ENCODE measurements at regions not wholly inside any gene's neighbourhood (a gene's known extent, or its start where the extent isn't known, plus 50 kb on each side); places are given as distances from the start of the nearest gene placed in this dataset.

DNA sequence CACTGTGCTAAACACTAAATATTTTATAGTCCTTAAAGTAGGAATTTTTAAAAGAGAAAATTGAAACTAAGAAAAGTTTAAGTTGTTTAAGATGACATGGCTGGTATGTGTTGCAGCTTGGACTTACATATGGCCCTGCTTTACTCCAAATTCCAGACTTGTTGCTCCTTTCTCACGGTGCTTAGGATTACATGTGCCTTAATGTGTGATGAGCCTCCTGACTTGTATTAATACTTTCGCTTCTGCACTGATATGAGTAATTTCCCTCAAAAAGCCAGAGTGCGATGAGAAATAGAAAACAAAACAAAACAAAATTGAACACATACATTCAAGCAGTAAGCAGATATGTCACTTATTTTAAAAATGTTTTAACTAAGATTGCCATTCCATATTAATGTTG is 250.2 kb downstream of the VGLL3 start:
- H3K36me3 Mint-ChIP-seq (ENCODE audit: low read depth), result no peaks in the 10 kb centered on the region

DNA sequence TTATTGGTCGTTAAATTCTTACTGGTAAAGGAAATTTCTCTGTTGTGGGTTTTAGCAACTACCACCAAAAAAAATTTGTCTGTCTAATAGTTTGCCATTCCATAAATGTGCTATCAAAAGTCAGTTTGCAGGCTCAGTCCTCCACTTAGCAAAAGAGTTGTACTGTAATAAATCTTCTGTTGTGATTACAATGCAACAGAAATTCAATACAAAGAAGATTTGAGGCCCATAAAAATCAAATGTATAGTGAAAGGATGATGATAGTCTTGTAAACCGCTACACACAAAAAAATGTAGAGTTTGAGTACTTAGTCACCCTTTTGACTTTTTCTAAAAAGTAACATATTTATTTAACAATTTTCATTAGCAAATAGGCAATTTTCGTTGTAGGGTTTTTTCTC is 251.7 kb downstream of the VGLL3 start:
- no peak overlapping the region for H3K27ac Mint-ChIP-seq
- H3K9me3 Mint-ChIP-seq, result no peaks in the 10 kb centered on the region
- H3K4me3 Mint-ChIP-seq, result no peak overlapping the region
- H3K27me3 Mint-ChIP-seq (ENCODE audit: insufficient read depth), result no peaks in the 10 kb centered on the region
- no peaks in the 10 kb centered on the region for H3K4me1 Mint-ChIP-seq (ENCODE audit: low read depth)
- DNase-seq (ENCODE audit: low spot score), result no peak
- intact Hi-C loops (cut with micrococcal nuclease), result no loop called here
- H3K36me3 Mint-ChIP-seq (ENCODE audit: low read depth), result no peaks in the 10 kb centered on the region

More for the DNA sequence above, 250.2 kb downstream of the VGLL3 start:
- intact Hi-C loops (cut with micrococcal nuclease), result no loop called here
- Mint-ChIP-seq H3K27ac (no peak overlapping the region), H3K4me1 (ENCODE audit: low read depth) (no peaks in the 10 kb centered on the region), H3K4me3 (no peak overlapping the region), H3K9me3 (no peaks in the 10 kb centered on the region), H3K27me3 (ENCODE audit: insufficient read depth) (no peaks in the 10 kb centered on the region)
- no peak for DNase-seq (ENCODE audit: low spot score)

DNA sequence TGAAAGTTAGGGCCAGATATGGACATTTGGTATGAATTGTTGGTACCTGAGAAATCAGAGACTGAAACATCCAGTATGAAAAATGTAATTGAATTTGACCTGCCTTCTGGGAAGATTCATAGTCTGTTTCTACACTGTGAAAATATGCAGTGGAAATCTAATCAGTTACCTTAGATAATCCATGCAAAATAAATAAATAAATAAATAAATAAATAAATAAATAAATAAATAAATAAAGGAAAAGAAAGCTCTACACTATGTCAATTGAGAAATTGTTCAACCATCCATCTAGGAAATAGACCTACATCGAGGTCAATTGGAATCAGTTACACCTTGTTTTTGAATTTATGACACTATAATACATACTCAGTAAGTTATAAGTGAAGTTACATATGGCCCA is 252.3 kb downstream of the VGLL3 start:
- DNase-seq (ENCODE audit: low spot score), result no peak
- H3K27ac Mint-ChIP-seq, result no peak overlapping the region
- H3K4me1 Mint-ChIP-seq (ENCODE audit: low read depth), result no peaks in the 10 kb centered on the region
- H3K9me3 Mint-ChIP-seq, result no peaks in the 10 kb centered on the region
- H3K4me3 Mint-ChIP-seq, result no peak overlapping the region
- intact Hi-C loops (cut with micrococcal nuclease), result no loop called here
- no peaks in the 10 kb centered on the region for H3K27me3 Mint-ChIP-seq (ENCODE audit: insufficient read depth)
- no peaks in the 10 kb centered on the region for H3K36me3 Mint-ChIP-seq (ENCODE audit: low read depth)

DNA sequence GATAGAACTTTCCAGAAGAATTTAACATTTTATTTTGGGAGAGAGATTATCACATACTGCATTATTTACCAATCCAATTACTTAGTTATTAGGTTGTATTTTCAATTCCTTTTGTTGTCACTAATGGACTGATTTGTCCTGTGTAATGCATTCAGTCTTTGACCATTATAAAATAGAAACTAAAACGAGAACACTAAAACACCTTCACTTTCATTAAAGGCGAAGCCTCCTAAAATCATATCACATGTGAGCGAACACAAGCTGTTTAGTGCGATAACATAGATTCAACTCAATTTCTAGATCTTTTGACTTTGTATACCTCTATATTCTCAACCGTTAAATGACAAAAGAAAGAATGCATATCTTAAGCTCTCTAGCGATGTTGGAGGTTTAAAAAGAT is 253.4 kb downstream of the VGLL3 start:
- Mint-ChIP-seq H3K4me3 (no peak overlapping the region), H3K9me3 (no peaks in the 10 kb centered on the region), H3K36me3 (ENCODE audit: low read depth) (no peaks in the 10 kb centered on the region), H3K4me1 (ENCODE audit: low read depth) (no peaks in the 10 kb centered on the region), H3K27ac (no peak overlapping the region), H3K27me3 (ENCODE audit: insufficient read depth) (no peaks in the 10 kb centered on the region)
- no peak for DNase-seq (ENCODE audit: low spot score)
- intact Hi-C loops (cut with micrococcal nuclease), result no loop called here

DNA sequence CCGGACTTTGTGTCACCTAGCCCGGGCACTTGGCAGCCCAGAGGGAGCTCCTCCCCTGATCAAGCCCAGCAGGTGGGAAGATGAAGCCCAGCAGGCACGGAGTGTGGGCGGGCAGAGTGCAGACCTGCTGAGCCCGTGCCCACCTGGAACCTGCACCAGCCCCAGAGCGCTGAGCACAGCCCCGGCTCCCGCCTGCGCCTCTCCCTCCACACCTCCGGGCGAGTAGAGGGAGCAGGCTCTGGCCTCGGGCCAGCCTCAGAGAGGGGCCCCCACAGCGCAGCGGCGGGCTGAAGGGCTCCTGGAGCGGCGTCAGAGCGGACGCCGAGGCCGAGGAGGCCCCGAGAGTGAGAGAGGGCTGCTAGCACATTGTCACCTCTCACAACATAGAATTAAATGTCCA is 257.7 kb downstream of the VGLL3 start:
- Mint-ChIP-seq H3K4me1 (ENCODE audit: low read depth) (no peaks in the 10 kb centered on the region), H3K9me3 (no peaks in the 10 kb centered on the region), H3K4me3 (no peak overlapping the region), H3K27ac (no peak overlapping the region), H3K27me3 (ENCODE audit: insufficient read depth) (no peaks in the 10 kb centered on the region), H3K36me3 (ENCODE audit: low read depth) (no peaks in the 10 kb centered on the region)
- intact Hi-C loops (cut with micrococcal nuclease), result no loop called here
- DNase-seq (ENCODE audit: low spot score), result no peak

DNA sequence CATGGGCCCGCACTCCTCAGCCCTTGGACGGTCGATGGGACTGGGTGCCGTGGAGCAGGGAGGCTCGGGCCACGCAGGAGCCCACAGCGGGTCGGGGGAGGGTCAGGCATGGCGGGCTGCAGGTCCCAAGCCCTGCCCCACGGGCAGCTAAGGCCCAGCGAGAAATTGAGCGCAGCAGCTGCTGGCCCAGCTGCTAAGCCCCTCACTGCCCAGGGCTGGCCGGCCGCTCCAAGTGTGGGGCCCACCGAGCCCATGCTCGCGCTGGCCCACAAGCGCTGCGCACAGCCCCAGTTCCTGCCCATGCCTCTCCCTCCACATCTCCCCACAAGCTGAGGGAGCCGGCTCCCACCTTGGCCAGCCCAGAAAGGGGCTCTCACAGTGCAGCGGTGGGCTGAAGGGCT is 259.4 kb downstream of the VGLL3 start:
- Mint-ChIP-seq H3K36me3 (ENCODE audit: low read depth) (no peaks in the 10 kb centered on the region), H3K27ac (no peak overlapping the region), H3K9me3 (no peaks in the 10 kb centered on the region), H3K27me3 (ENCODE audit: insufficient read depth) (no peaks in the 10 kb centered on the region), H3K4me1 (ENCODE audit: low read depth) (no peaks in the 10 kb centered on the region), H3K4me3 (no peak overlapping the region)
- intact Hi-C loops (cut with micrococcal nuclease), result no loop called here
- no peak for DNase-seq (ENCODE audit: low spot score)

DNA sequence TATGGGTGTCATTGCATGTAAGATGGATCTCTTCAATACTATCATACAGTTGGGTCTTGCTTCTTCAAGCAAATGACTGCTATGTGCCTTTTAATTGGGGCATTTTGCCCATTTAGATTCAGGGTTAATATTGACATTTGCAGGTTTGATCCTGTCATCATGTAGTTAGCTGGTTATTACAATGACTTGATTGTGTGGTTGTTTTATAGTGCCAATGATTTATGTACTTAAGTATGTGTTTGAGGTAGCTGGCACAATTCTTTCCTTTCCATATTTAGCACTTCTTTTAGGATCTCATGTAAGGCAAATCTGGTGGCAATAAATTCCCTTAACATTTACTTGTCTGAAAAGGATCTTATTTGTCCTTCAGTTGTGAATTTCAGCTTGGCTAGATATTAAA is 267.5 kb downstream of the VGLL3 start:
- no peaks in the 10 kb centered on the region for H3K27me3 Mint-ChIP-seq (ENCODE audit: insufficient read depth)
- H3K27ac Mint-ChIP-seq, result no peak overlapping the region
- no peak overlapping the region for H3K4me3 Mint-ChIP-seq
- H3K4me1 Mint-ChIP-seq (ENCODE audit: low read depth), result no peaks in the 10 kb centered on the region
- no peaks in the 10 kb centered on the region for H3K36me3 Mint-ChIP-seq (ENCODE audit: low read depth)
- no peaks in the 10 kb centered on the region for H3K9me3 Mint-ChIP-seq
- intact Hi-C loops (cut with micrococcal nuclease), result no loop called here
- DNase-seq (ENCODE audit: low spot score), result no peak

DNA sequence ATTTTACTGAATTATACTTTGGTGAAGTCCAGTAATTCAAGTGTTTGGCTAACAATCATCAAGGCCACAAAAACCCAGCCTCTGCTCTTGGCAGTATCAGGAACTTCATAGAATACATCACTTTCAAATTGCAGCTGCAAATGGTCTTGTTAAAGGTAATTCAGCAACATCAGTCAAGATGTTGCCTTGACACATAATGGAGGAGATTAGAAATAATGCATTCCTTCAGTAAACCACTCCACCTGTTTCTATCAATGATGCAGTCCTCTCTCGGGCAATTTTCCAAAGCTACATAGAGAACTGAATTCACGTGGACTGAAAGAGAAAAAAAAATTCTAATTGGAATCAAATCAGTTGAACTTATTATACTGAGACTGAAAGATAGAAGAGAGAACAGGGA is 279.3 kb downstream of the VGLL3 start:
- Mint-ChIP-seq H3K27ac (no peak overlapping the region), H3K4me1 (ENCODE audit: low read depth) (no peaks in the 10 kb centered on the region), H3K4me3 (no peak overlapping the region), H3K27me3 (ENCODE audit: insufficient read depth) (no peaks in the 10 kb centered on the region), H3K36me3 (ENCODE audit: low read depth) (no peaks in the 10 kb centered on the region), H3K9me3 (no peaks in the 10 kb centered on the region)
- intact Hi-C loops (cut with micrococcal nuclease), result no loop called here
- DNase-seq (ENCODE audit: low spot score), result no peak

DNA sequence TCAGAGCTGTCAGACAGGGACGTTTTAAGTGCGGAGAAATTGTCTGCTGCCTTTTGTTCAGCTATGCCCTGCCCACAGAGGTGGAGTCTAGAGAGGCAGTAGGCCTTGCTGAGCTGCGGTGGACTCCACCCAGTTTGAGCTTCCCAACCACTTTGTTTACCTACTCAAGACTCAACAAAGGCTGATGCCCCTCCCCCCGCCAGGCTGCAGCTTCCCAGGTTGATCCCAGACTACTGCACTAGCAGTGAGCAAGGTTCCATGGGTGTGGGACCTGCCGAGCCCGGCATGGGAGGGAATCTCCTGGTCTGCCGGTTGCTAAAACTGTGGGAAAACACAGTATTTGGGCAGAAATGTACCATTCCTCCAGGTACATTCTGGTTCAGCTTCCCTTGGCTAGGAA is 282.1 kb downstream of the VGLL3 start:
- intact Hi-C loops (cut with micrococcal nuclease), result no loop called here
- Mint-ChIP-seq H3K4me1 (ENCODE audit: low read depth) (no peaks in the 10 kb centered on the region), H3K4me3 (no peak overlapping the region)

DNA sequence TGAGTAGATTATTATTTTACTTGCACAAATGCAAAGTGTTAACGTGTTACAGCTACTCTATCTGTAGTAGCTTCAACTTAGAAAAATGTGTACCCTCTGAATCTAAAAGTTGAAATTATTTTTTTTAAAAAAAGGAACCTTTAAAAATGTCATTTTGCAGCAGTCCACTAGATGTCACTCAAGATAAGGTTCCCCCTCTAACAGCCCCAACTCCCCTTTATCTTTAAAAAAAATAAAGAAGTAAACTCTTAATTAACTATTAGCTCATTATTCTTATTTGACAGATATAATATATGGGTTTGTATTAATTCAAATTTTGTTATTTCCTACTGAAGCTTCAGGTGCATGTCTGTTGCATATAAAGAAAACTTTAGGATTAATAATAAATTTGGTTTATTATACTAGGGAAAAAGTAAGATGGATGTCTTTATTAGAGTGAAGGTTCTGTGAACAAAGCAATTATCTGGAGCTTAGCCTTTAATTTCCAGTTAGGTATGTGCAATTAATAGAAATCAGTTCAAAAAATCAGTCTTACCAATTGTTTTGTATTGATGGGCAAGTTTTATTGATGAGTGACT is 288.5 kb downstream of the VGLL3 start:
- no peaks in the 10 kb centered on the region for H3K9me3 Mint-ChIP-seq
- no peaks in the 10 kb centered on the region for H3K4me1 Mint-ChIP-seq (ENCODE audit: low read depth)
- H3K36me3 Mint-ChIP-seq (ENCODE audit: low read depth), result no peaks in the 10 kb centered on the region
- H3K27me3 Mint-ChIP-seq (ENCODE audit: insufficient read depth), result no peaks in the 10 kb centered on the region
- no peak for DNase-seq (ENCODE audit: low spot score)
- no peak overlapping the region for H3K27ac Mint-ChIP-seq
- H3K4me3 Mint-ChIP-seq, result no peak overlapping the region
- intact Hi-C loops (cut with micrococcal nuclease), result loop anchor here (5.0 kb wide), 1 partner anchor 465 kb away; no protein-coding TSS in a partner anchor

More for the DNA sequence above, 282.1 kb downstream of the VGLL3 start:
- no peaks in the 10 kb centered on the region for H3K27me3 Mint-ChIP-seq (ENCODE audit: insufficient read depth)
- no peaks in the 10 kb centered on the region for H3K9me3 Mint-ChIP-seq
- H3K27ac Mint-ChIP-seq, result no peak overlapping the region
- no peaks in the 10 kb centered on the region for H3K36me3 Mint-ChIP-seq (ENCODE audit: low read depth)
- DNase-seq (ENCODE audit: low spot score), result no peak

DNA sequence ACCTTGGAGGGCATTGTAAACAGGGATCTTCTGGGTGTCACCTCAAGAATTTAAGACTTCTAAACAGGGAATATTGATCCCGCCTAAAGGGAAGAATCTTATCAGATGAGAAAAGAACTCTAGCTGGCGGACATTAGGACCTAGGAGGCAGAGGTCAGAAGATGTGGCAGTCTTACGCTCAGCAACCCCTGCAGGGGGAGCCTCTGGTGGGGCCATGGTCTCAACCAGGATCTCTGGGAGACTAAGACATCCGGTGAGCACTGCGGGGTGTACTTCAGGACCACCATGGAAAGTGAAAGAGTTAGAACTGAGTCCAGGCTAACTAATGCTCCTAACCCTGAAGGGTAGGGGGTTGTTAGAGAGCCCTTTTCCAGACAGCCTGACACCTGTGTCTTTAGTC is 295.2 kb downstream of the VGLL3 start:
- Mint-ChIP-seq H3K27me3 (ENCODE audit: insufficient read depth) (no peaks in the 10 kb centered on the region), H3K9me3 (no peaks in the 10 kb centered on the region), H3K36me3 (ENCODE audit: low read depth) (no peaks in the 10 kb centered on the region), H3K4me3 (no peak overlapping the region), H3K4me1 (ENCODE audit: low read depth) (no peaks in the 10 kb centered on the region), H3K27ac (no peak overlapping the region)
- intact Hi-C loops (cut with micrococcal nuclease), result no loop called here
- no peak for DNase-seq (ENCODE audit: low spot score)

DNA sequence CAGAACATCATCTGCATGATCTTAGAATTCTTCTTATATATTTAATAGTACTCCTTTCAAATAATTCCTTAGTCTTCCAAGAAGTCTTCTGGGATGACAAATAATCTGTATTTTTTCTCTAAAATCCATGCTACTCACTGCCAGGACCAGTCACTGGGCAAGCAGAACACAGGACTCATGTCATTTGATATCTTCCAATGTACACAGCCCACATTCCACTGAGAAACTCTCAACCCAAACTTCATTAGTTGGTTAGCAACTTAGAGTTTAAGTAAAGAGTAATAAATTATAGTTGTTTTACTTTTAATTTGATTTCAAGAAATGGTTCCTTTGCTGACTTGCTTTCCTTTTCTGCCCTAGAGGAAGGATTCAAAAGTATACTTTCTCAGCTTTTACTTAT is 317.0 kb downstream of the VGLL3 start:
- no peak for DNase-seq (ENCODE audit: low spot score)
- intact Hi-C loops (cut with micrococcal nuclease), result no loop called here
- Mint-ChIP-seq H3K4me1 (ENCODE audit: low read depth) (no peaks in the 10 kb centered on the region), H3K36me3 (ENCODE audit: low read depth) (no peaks in the 10 kb centered on the region), H3K27ac (no peak overlapping the region), H3K9me3 (peaks cover 7% of the 10 kb centered on the region), H3K4me3 (no peak overlapping the region), H3K27me3 (ENCODE audit: insufficient read depth) (no peaks in the 10 kb centered on the region)

DNA sequence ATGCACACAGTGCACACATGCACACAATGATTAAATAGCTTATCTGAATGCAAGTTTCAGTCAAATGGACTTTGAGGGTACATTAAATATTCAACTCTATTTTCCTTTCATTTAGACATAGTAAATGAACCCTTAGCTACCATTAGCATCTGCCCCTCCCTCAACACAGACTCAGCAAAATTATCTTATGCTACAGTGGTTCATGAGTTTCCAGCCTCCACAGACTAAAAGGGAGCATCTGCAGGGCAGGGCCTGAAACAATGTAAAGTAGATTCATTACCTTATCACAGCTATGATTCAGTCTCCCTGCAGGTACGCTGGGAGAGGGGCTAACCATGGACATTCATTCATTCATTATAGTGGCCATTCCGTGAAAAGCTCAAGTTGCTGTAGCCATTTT is 329.1 kb downstream of the VGLL3 start:
- no peak overlapping the region for H3K4me3 Mint-ChIP-seq
- H3K9me3 Mint-ChIP-seq, result no peaks in the 10 kb centered on the region
- no peaks in the 10 kb centered on the region for H3K27me3 Mint-ChIP-seq (ENCODE audit: insufficient read depth)
- H3K27ac Mint-ChIP-seq, result no peak overlapping the region
- intact Hi-C loops (cut with micrococcal nuclease), result no loop called here
- no peaks in the 10 kb centered on the region for H3K36me3 Mint-ChIP-seq (ENCODE audit: low read depth)
- H3K4me1 Mint-ChIP-seq (ENCODE audit: low read depth), result no peaks in the 10 kb centered on the region
- no peak for DNase-seq (ENCODE audit: low spot score)

DNA sequence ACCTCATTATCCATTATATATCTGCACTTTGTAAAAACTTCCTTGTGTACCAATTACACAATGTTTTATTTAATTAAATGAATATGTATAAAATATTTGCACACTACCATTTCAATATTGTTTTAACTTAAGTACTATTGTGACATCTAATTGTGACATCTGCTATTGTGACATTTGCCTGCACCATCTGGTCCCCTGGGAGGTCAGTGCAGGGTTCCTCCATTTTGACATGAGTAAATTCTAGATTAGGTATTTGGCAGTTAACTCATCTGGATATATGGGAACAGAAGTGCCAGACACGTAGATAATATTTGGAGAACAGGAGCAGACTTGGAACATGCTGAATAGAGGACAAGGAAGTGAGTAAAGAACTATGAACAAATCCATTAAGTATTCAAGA is 332.1 kb downstream of the VGLL3 start:
- intact Hi-C loops (cut with micrococcal nuclease), result no loop called here
- Mint-ChIP-seq H3K27me3 (ENCODE audit: insufficient read depth) (no peaks in the 10 kb centered on the region), H3K4me3 (no peak overlapping the region), H3K27ac (no peak overlapping the region), H3K9me3 (no peaks in the 10 kb centered on the region), H3K36me3 (ENCODE audit: low read depth) (no peaks in the 10 kb centered on the region), H3K4me1 (ENCODE audit: low read depth) (no peaks in the 10 kb centered on the region)
- DNase-seq (ENCODE audit: low spot score), result no peak

All from activated T-helper 1 cell treated with anti-CD3 and anti-CD28 coated beads, Interleukin-12 subunit alpha, Interleukin-12 subunit beta, Interleukin-2, Interleukin-4 antibody, amounts not matched to agents 30 ng/mL and 10 ng/mL and 1 ng/mL, durations not matched to agents 14 hours and 24 hours and 36 hours (primary cell).